ENCODE measurements at regions not wholly inside any gene's neighbourhood (a gene's known extent, or its start where the extent isn't known, plus 50 kb on each side); places are given as distances from the start of the nearest gene placed in this dataset.

GRCh38 chr4:160276785-160277325 is 1174.0 kb downstream of the RAPGEF2 start:
- DNase-seq (ENCODE audit: low read depth) = no peak
- no peak for TF ChIP-seq CTCF (conservative IDR thresholded peaks at IDR 0.05; ENCODE audit: low read depth, low read length)
- H3K4me3 ChIP-seq (ENCODE audit: low read depth, low read length) = no peak overlapping the region

- H3K4me3 ChIP-seq (ENCODE audit: low read depth, low read length) = no peak overlapping the region
- DNase-seq (ENCODE audit: low read depth) = no peak
- TF ChIP-seq CTCF (conservative IDR thresholded peaks at IDR 0.05; ENCODE audit: low read depth, low read length) = no peak
Measured at GRCh38 chr4:160283081-160283480, 1180.2 kb downstream of the RAPGEF2 start.

- TF ChIP-seq CTCF (conservative IDR thresholded peaks at IDR 0.05; ENCODE audit: low read depth, low read length) = no peak
- H3K4me3 ChIP-seq (ENCODE audit: low read depth, low read length) = no peak overlapping the region
- DNase-seq (ENCODE audit: low read depth) = no peak
Measured at GRCh38 chr4:160284516-160284915, 1181.6 kb downstream of the RAPGEF2 start.

GRCh38 chr4:160286051-160286450 is 1183.2 kb downstream of the RAPGEF2 start:
- DNase-seq (ENCODE audit: low read depth) = no peak
- TF ChIP-seq CTCF (conservative IDR thresholded peaks at IDR 0.05; ENCODE audit: low read depth, low read length) = no peak
- no peak overlapping the region for H3K4me3 ChIP-seq (ENCODE audit: low read depth, low read length)

GRCh38 chr4:160296476-160296875 is 1193.6 kb downstream of the RAPGEF2 start:
- no peak for TF ChIP-seq CTCF (conservative IDR thresholded peaks at IDR 0.05; ENCODE audit: low read depth, low read length)
- no peak overlapping the region for H3K4me3 ChIP-seq (ENCODE audit: low read depth, low read length)
- DNase-seq (ENCODE audit: low read depth) = no peak

- no peak overlapping the region for H3K4me3 ChIP-seq (ENCODE audit: low read depth, low read length)
- DNase-seq (ENCODE audit: low read depth) = no peak
- TF ChIP-seq CTCF (conservative IDR thresholded peaks at IDR 0.05; ENCODE audit: low read depth, low read length) = no peak
Measured at GRCh38 chr4:160299177-160299576, 1196.3 kb downstream of the RAPGEF2 start.

GRCh38 chr4:160299608-160300007 is 1196.7 kb downstream of the RAPGEF2 start:
- no peak for DNase-seq (ENCODE audit: low read depth)
- H3K4me3 ChIP-seq (ENCODE audit: low read depth, low read length) = no peak overlapping the region
- TF ChIP-seq CTCF (conservative IDR thresholded peaks at IDR 0.05; ENCODE audit: low read depth, low read length) = no peak

Data from epithelial cell of proximal tubule (primary cell).